HepG2 (cell line): ENCODE measurements at regions not wholly inside any gene's neighbourhood (a gene's known extent, or its start where the extent isn't known, plus 50 kb on each side); places are given as distances from the start of the nearest gene placed in this dataset.
"Not testable (repeated sequence)": the region's sequence is repeated elsewhere in the genome, so short reads cannot be mapped to it uniquely, and the experiment has no call there.

Experiments
- ATAC-seq: fragments of 200-7000 bp; cut with Tn5 transposase; 3 replicates; pipeline ENCODE4 v1.9.1; 2020; ENCODE audit warnings: mild to moderate bottlenecking, moderate library complexity
- BruUV-seq: library from RNA; stranded (reverse); fragments of 400-500 nt; replicated peaks from 2 replicates; lab custom pipeline; 2021; lab: Mats Ljungman, UMichigan
- CTCF ChIA-PET: fragments of 300-600 bp; formaldehyde crosslinking; extraction: SDS; loops from one replicate; lab custom pipeline; 2021; ENCODE audit warnings: low total read pairs, inconsistent platforms, low intra/inter-chr PET ratio; lab: Yijun Ruan, JAX
- POLR2A ChIA-PET: fragments of 350-600 bp; sonication (Branson Sonifier 250); formaldehyde crosslinking; loops from one replicate; lab custom pipeline; 2020; ENCODE audit warnings: antibody characterized with exemption, inconsistent platforms; lab: Yijun Ruan, JAX
- DNase-seq: peaks from one replicate; pipeline ENCODE4 v3.0.0-alpha.2; 2015; ENCODE audit warnings: low spot score
- FAIRE-seq: peaks from 3 replicates; lab custom pipeline; 2011; peaks lifted over from hg19 to GRCh38; lab: Jason Lieb, UNC
- H2AFZ ChIP-seq: one replicate; pipeline ENCODE4 v1.6.1; 2011; ENCODE audit warnings: low read length, inconsistent platforms
- H3K27ac ChIP-seq: fragments of 300-600 bp; 3 replicates; pipeline ENCODE4 v1.8.0; 2011; ENCODE audit warnings: mixed run types, mild to moderate bottlenecking, mixed read lengths, low read length, inconsistent platforms; ENCODE audit not compliant: insufficient read depth; ENCODE audit errors: extremely low read length
- H3K27me3 ChIP-seq, 2 experiments: fragments of 200-600 bp in 1 of 2; 2 replicates in 1 of 2; 3 replicates in 1 of 2; pipeline versions ENCODE4 v1.6.0 to v1.8.0; 2011; ENCODE audit warnings: low read length in 2 of 2, mild to moderate bottlenecking in 2 of 2, moderate library complexity in 2 of 2, inconsistent platforms in 1 of 2; ENCODE audit not compliant: insufficient read depth in 2 of 2, control insufficient read depth in 1 of 2
- H3K36me3 ChIP-seq, 2 experiments: fragments of 200-600 bp in 1 of 2; replicated peaks in 1 of 2; 2 replicates in 1 of 2; 3 replicates in 1 of 2; pipeline versions ENCODE4 v1.5.1 to v1.8.0; 2011; ENCODE audit warnings: low read length in 2 of 2, inconsistent platforms in 1 of 2; ENCODE audit not compliant: insufficient read depth in 2 of 2, control insufficient read depth in 1 of 2
- H3K4me1 ChIP-seq: 2 replicates; pipeline ENCODE4 v1.5.1; 2012; ENCODE audit warnings: low read length, inconsistent platforms; ENCODE audit not compliant: insufficient read depth
- H3K4me2 ChIP-seq: 2 replicates; pipeline ENCODE4 v1.6.0; 2011; ENCODE audit warnings: low read depth, low read length, inconsistent platforms
- H3K4me3 ChIP-seq, 3 experiments: fragments of 200-600 bp in 1 of 3; sonication (generic), shearing (Covaris generic) in 1 of 3; replicated peaks in 1 of 3; 2 replicates each; pipeline ENCODE4 v1.5.1; 2011 to 2016; ENCODE audit warnings: low read length in 3 of 3, inconsistent platforms in 2 of 3, low read depth in 2 of 3, mild to moderate bottlenecking in 2 of 3, control low read depth in 1 of 3, mixed read lengths in 1 of 3; ENCODE audit not compliant: insufficient read depth in 1 of 3
- H3K79me2 ChIP-seq: one replicate; pipeline ENCODE4 v1.6.1; 2011; ENCODE audit warnings: low read length, inconsistent platforms; ENCODE audit not compliant: insufficient read depth
- H3K9ac ChIP-seq: 2 replicates; pipeline ENCODE4 v1.6.0; 2011; ENCODE audit warnings: mild to moderate bottlenecking, low read depth, low read length, inconsistent platforms; ENCODE audit not compliant: insufficient read depth
- H3K9me3 ChIP-seq: 2 replicates; pipeline ENCODE4 v1.5.1; 2012; ENCODE audit warnings: mild to moderate bottlenecking, low read length
- H4K20me1 ChIP-seq: 2 replicates; pipeline ENCODE4 v1.6.0; 2011; ENCODE audit warnings: inconsistent platforms, mild to moderate bottlenecking, low read length, moderate library complexity; ENCODE audit not compliant: insufficient read depth
- FOXK1 ChIP-seq: sonication (generic); formaldehyde crosslinking; IDR thresholded peaks from 2 replicates; pipeline ENCODE4 v1.4.0; 2020; ENCODE audit warnings: low read depth, missing genetic modification reagents, borderline replicate concordance
- NFIB ChIP-seq: sonication (generic); formaldehyde crosslinking; IDR thresholded peaks from 2 replicates; pipeline ENCODE4 v1.9.0; 2021; ENCODE audit warnings: missing genetic modification reagents, mild to moderate bottlenecking, borderline replicate concordance
- YEATS4 ChIP-seq: sonication (generic); formaldehyde crosslinking; IDR thresholded peaks from 2 replicates; pipeline ENCODE4 v1.4.0; 2020; ENCODE audit warnings: missing genetic modification reagents, borderline replicate concordance
- whole genome bisulfite sequencing: methylation state at CpG from one replicate; pipeline ENCODE4 v1.1.6; 2017; ENCODE audit warnings: low lambda C conversion rate; 5-methylcytosine and 5-hydroxymethylcytosine counted together
- in situ Hi-C: cut with HindIII; loops from 2 replicates; pipeline ENCODE4 v1.10.0; 2017; ENCODE audit warnings: low pct_unique_long_range_greater_than_20kb; ENCODE audit not compliant: extremely low pct_ligation_motif_present
- intact Hi-C: fragments of 100-400 bp; cut with micrococcal nuclease; formaldehyde crosslinking; loops from one replicate; pipeline ENCODE4 v1.10.0; 2022; ENCODE audit not compliant: unreplicated experiment
- TF ChIP-seq, protein P1 (sequence below): sonication (generic); formaldehyde crosslinking; IDR thresholded peaks from 2 replicates; pipeline ENCODE4 v1.5.0; 2020; ENCODE audit warnings: missing genetic modification reagents, mild to moderate bottlenecking, borderline replicate concordance

DNA sequence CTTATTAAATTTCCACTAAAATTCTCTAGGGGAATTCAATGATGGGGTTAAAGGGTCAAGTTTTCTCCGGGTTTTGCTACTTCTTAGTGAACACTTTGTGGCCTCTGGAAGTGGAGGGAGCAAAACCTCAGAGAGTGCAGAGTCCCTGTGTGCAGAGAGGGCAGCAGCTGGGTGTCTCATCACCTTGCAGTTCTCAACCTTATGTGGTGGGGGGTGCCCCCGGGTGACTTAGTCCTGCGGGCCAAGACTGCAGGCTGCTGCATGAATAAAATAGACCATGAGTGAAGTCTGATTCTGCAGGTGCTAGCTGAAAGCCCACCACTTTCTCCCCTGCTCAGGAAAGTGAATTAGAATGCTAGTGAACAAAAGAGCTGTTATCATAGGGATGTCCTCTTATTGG, 191.6 kb downstream of the DLEU7 start (continued):
- TF ChIP-seq NFIB (CRISPR knock-in tag) = no peak

DNA sequence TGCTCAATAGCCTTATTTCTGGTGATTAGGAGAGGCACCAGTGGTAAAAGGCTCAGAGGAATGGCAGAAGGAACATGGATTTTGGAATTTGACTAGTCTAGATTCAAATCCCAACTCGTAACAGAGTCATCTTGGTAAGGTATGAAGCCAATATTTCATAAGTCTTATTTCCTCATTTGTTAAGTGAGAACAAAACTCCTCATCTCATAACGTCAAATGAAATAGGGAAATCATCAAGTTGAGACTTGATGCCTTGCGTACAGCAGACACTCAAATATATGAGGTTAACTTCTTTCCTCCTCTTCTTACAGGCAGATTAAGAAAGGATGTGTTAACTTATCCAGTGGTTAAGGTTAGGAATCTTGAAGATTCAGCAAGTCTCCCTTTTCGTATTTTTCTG, 189.2 kb downstream of the DLEU7 start:
- H3K4me2 ChIP-seq = no peak overlapping the region
- no peaks in the 10 kb centered on the region for H3K4me1 ChIP-seq
- TF ChIP-seq, protein P1, sequence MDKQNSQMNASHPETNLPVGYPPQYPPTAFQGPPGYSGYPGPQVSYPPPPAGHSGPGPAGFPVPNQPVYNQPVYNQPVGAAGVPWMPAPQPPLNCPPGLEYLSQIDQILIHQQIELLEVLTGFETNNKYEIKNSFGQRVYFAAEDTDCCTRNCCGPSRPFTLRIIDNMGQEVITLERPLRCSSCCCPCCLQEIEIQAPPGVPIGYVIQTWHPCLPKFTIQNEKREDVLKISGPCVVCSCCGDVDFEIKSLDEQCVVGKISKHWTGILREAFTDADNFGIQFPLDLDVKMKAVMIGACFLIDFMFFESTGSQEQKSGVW = no peak
- TF ChIP-seq YEATS4 (CRISPR knock-in tag) = no peak
- TF ChIP-seq FOXK1 (CRISPR knock-in tag) = no peak
- WGBS = 96% methylated on average over 4 of the region's 4 CpGs
- H3K79me2 ChIP-seq = no peaks in the 10 kb centered on the region
- in situ Hi-C loops = no loop called here
- H3K36me3 ChIP-seq = no peaks in the 10 kb centered on the region
- no peak overlapping the region for H2AFZ ChIP-seq
- ATAC-seq (no peak), DNase-seq (no peak), FAIRE-seq (no peak)
- H4K20me1 ChIP-seq = no peaks in the 10 kb centered on the region
- no peak overlapping the region for H3K27ac ChIP-seq
- no peak overlapping the region for H3K4me3 ChIP-seq
- H3K9me3 ChIP-seq = no peaks in the 10 kb centered on the region
- no peaks in the 10 kb centered on the region for H3K27me3 ChIP-seq
- no TSS peak for BruUV-seq
- intact Hi-C loops = no loop called here
- CTCF ChIA-PET = no interaction called here
- POLR2A ChIA-PET = no interaction called here
- H3K9ac ChIP-seq = no peak overlapping the region

DNA sequence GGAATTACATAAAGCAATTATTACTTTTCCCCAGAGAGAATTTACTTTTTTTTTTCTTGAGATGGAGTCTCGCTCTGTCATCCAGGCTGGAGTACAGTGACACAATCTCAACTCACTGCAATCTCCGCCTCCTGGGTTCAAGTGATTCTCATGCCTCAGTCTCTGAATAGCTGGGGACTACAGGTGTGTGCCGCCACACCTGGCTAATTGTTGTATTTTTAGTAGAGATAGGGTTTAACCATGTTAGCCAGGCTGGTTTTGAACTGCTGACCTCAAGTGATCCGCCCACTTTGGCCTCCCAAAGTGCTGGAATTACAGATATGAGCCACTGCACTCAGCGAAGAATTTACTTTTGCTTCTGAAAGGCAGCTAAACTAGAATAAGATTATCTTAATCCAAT, 181.6 kb downstream of the DLEU7 start:
- H3K9me3 ChIP-seq, FAIRE-seq, DNase-seq, H3K36me3 ChIP-seq, ATAC-seq, H2AFZ ChIP-seq, POLR2A ChIA-PET, H3K79me2 ChIP-seq, H3K4me1 ChIP-seq, CTCF ChIA-PET, H4K20me1 ChIP-seq, H3K27me3 ChIP-seq, H3K4me2 ChIP-seq, H3K27ac ChIP-seq, intact Hi-C loops, BruUV-seq, H3K4me3 ChIP-seq, H3K9ac ChIP-seq, in situ Hi-C loops: not testable (repeated sequence)
- WGBS = 99% methylated on average over 5 of the region's 5 CpGs
